Neural cell (in vitro differentiated cells): ENCODE measurements at regions not wholly inside any gene's neighbourhood (a gene's known extent, or its start where the extent isn't known, plus 50 kb on each side); places are given as distances from the start of the nearest gene placed in this dataset.

ENCODE experiments used
- H2AFZ ChIP-seq: fragments of 200-600, 300-800 bp; sonication (generic), shearing (Covaris generic); 2 replicates; pipeline ENCODE4 v1.6.0; 2014; ENCODE audit warnings: low read depth, mild to moderate bottlenecking, antibody characterized with exemption, low read length, moderate library complexity
- H3F3A ChIP-seq: fragments of 200-600 bp; shearing (Covaris generic); 2 replicates; pipeline ENCODE4 v1.6.1; 2016; ENCODE audit warnings: mild to moderate bottlenecking, moderate library complexity, mixed read lengths, antibody characterized with exemption, low read length; ENCODE audit not compliant: insufficient read depth, poor library complexity, severe bottlenecking
- H3K27ac ChIP-seq: fragments of 200-600, 300-800 bp; sonication (generic), shearing (Covaris generic); 2 replicates; pipeline ENCODE4 v1.5.1; 2014; ENCODE audit warnings: mild to moderate bottlenecking, low read length, moderate library complexity
- H3K27me3 ChIP-seq: fragments of 300-800, 200-600 bp; sonication (generic), shearing (Covaris generic); 2 replicates; pipeline ENCODE4 v1.6.0; 2014; ENCODE audit warnings: mild to moderate bottlenecking, low read depth, low read length, moderate library complexity; ENCODE audit not compliant: insufficient read depth
- H3K36me3 ChIP-seq: fragments of 300-800, 200-600 bp; sonication (generic), shearing (Covaris generic); 2 replicates; pipeline ENCODE4 v1.5.1; 2014; ENCODE audit warnings: mild to moderate bottlenecking, antibody characterized with exemption, low read length, moderate library complexity; ENCODE audit not compliant: insufficient read depth
- H3K4me2 ChIP-seq: fragments of 300-800, 200-600 bp; sonication (generic), shearing (Covaris generic); 2 replicates; pipeline ENCODE4 v1.6.0; 2014; ENCODE audit warnings: mild to moderate bottlenecking, low read length
- H3K4me3 ChIP-seq: fragments of 300-800, 200-600 bp; sonication (generic), shearing (Covaris generic); 2 replicates; pipeline ENCODE4 v1.5.1; 2014; ENCODE audit warnings: mild to moderate bottlenecking, low read length, moderate library complexity
- H3K79me2 ChIP-seq: fragments of 200-600 bp; shearing (Covaris generic); replicated peaks from 2 replicates; pipeline ENCODE4 v1.6.0; 2014; ENCODE audit warnings: mild to moderate bottlenecking, low read length, moderate library complexity; ENCODE audit not compliant: insufficient read depth
- H3K9ac ChIP-seq: fragments of 300-800, 200-600 bp; sonication (generic), shearing (Covaris generic); 2 replicates; pipeline ENCODE4 v1.6.1; 2016; ENCODE audit warnings: mild to moderate bottlenecking, low read length, mixed read lengths
- H3K9me2 ChIP-seq: fragments of 200-600 bp; shearing (Covaris generic); 2 replicates; pipeline ENCODE4 v1.6.1; 2016; ENCODE audit warnings: mild to moderate bottlenecking, low read length, mixed read lengths; ENCODE audit not compliant: insufficient read depth
- H3K9me3 ChIP-seq: fragments of 200-600, 300-800 bp; sonication (generic), shearing (Covaris generic); 2 replicates; pipeline ENCODE4 v1.6.1; 2016; ENCODE audit warnings: mild to moderate bottlenecking, mixed run types, low read length, moderate library complexity, mixed read lengths
- H4K20me1 ChIP-seq: fragments of 200-600 bp; shearing (Covaris generic); 2 replicates; pipeline ENCODE4 v1.6.1; 2016; ENCODE audit warnings: mild to moderate bottlenecking, mixed run types; ENCODE audit not compliant: insufficient read depth
- CTCF ChIP-seq: fragments of 450-650 bp; IDR thresholded peaks from 2 replicates; pipeline ENCODE4 v1.5.1; 2014; ENCODE audit warnings: antibody characterized with exemption, mild to moderate bottlenecking, moderate library complexity; ENCODE audit not compliant: poor library complexity, severe bottlenecking
- EP300 ChIP-seq: fragments of 450-650 bp; conservative IDR thresholded peaks from 2 replicates; pipeline ENCODE4 v1.6.1; 2014; ENCODE audit warnings: antibody characterized with exemption, mild to moderate bottlenecking, moderate library complexity; ENCODE audit not compliant: poor library complexity, severe bottlenecking
- EZH2 ChIP-seq: fragments of 200-600, 300-800 bp; shearing (Covaris generic), sonication (generic); IDR thresholded peaks from 2 replicates; pipeline ENCODE4 v1.6.1; 2014; ENCODE audit warnings: antibody characterized with exemption, low read length, borderline replicate concordance, mild to moderate bottlenecking; ENCODE audit not compliant: insufficient read depth, poor library complexity, severe bottlenecking
- MXI1 ChIP-seq: fragments of 450-650 bp; conservative IDR thresholded peaks from 2 replicates; pipeline ENCODE4 v1.6.1; 2014; ENCODE audit warnings: antibody characterized with exemption, mild to moderate bottlenecking; ENCODE audit not compliant: poor library complexity, severe bottlenecking
- POLR2AphosphoS5 ChIP-seq: IDR thresholded peaks from 2 replicates; pipeline ENCODE4 v1.6.1; 2012
- RAD21 ChIP-seq: fragments of 450-650 bp; conservative IDR thresholded peaks from 2 replicates; pipeline ENCODE4 v1.6.1; 2014; ENCODE audit warnings: antibody characterized with exemption, mild to moderate bottlenecking, moderate library complexity
- REST ChIP-seq: IDR thresholded peaks from 2 replicates; pipeline ENCODE4 v1.6.1; 2012; ENCODE audit warnings: borderline replicate concordance
- SMC3 ChIP-seq: fragments of 450-650 bp; conservative IDR thresholded peaks from 2 replicates; pipeline ENCODE4 v1.6.1; 2014; ENCODE audit warnings: antibody characterized with exemption, mild to moderate bottlenecking, moderate library complexity; ENCODE audit not compliant: poor library complexity
- TAF1 ChIP-seq: IDR thresholded peaks from 2 replicates; pipeline ENCODE4 v1.6.1; 2012; ENCODE audit warnings: low read depth

- no peak overlapping the region for H3K9ac ChIP-seq
- no peaks in the 10 kb centered on the region for H3K9me2 ChIP-seq
- H3K27ac ChIP-seq, result no peak overlapping the region
- no peaks in the 10 kb centered on the region for H3K36me3 ChIP-seq
- no peaks in the 10 kb centered on the region for H3K9me3 ChIP-seq
- H3K4me3 ChIP-seq, result no peak overlapping the region
- no peaks in the 10 kb centered on the region for H3K79me2 ChIP-seq
- no peaks in the 10 kb centered on the region for H3F3A ChIP-seq
- no peaks in the 10 kb centered on the region for H3K27me3 ChIP-seq
- TF ChIP-seq MXI1 (no peak), RAD21 (no peak), EZH2 (no peak), SMC3 (no peak), TAF1 (no peak), POLR2AphosphoS5 (no peak)
- H2AFZ ChIP-seq, result no peak overlapping the region
- H3K4me2 ChIP-seq, result no peak overlapping the region
- H4K20me1 ChIP-seq, result no peaks in the 10 kb centered on the region
Observed at GRCh38 chr7:54115028-54115763, 427.0 kb upstream of the VSTM2A start.

DNA sequence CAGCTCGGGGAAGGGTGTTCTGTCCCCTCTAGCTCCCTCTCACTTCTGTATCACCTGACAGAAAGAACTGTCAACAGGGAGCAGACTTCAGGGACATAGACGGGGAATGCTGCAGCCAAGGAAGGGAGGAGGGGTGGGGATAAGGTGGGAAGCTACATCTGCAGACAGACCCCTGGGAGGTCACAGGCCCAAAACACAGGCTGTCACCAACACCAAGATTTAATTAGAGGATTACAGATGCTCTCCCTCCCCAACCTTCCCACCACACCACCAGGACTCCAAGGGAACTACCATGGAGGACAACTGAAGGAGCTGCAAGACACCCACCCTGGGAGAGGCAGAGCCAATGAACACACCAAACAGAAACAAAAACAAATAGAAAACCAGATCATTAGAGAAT is 425.2 kb upstream of the VSTM2A start:
- no peaks in the 10 kb centered on the region for H3K27me3 ChIP-seq
- H3K79me2 ChIP-seq, result no peaks in the 10 kb centered on the region
- no peak overlapping the region for H2AFZ ChIP-seq
- no peak overlapping the region for H3K27ac ChIP-seq
- TF ChIP-seq TAF1 (no peak), EP300 (no peak), RAD21 (no peak), EZH2 (no peak), REST (no peak), POLR2AphosphoS5 (no peak), MXI1 (no peak), CTCF (no peak), SMC3 (no peak)
- no peaks in the 10 kb centered on the region for H3K9me3 ChIP-seq
- no peak overlapping the region for H3K4me3 ChIP-seq
- no peaks in the 10 kb centered on the region for H3K9me2 ChIP-seq
- H4K20me1 ChIP-seq, result no peaks in the 10 kb centered on the region
- H3K36me3 ChIP-seq, result no peaks in the 10 kb centered on the region
- H3K9ac ChIP-seq, result no peak overlapping the region
- H3F3A ChIP-seq, result no peaks in the 10 kb centered on the region
- H3K4me2 ChIP-seq, result no peak overlapping the region
